Endothelial cell of umbilical vein (primary cell): ENCODE measurements at regions not wholly inside any gene's neighbourhood (a gene's known extent, or its start where the extent isn't known, plus 50 kb on each side); places are given as distances from the start of the nearest gene placed in this dataset.

Source experiments
- BruUV-seq: library from RNA; stranded (reverse); fragments of 400-500 nt; replicated peaks from 2 replicates; lab custom pipeline; 2021; lab: Mats Ljungman, UMichigan
- CTCF ChIA-PET: fragments of 300-600, 350-600 bp; sonication (Branson Sonifier 250); formaldehyde crosslinking; loops from one replicate; lab custom pipeline; 2021; ENCODE audit warnings: antibody characterized with exemption, inconsistent platforms; lab: Charles Lee
- POLR2A ChIA-PET: fragments of 300-600, 350-600 bp; sonication (Branson Sonifier 250); formaldehyde crosslinking; loops from one replicate; lab custom pipeline; 2021; ENCODE audit warnings: antibody characterized with exemption, inconsistent platforms; lab: Charles Lee
- DNase-seq: peaks from one replicate; pipeline ENCODE4 v3.0.0-alpha.2; 2011; ENCODE audit warnings: low read depth, low spot score
- FAIRE-seq: peaks from 2 replicates; lab custom pipeline; 2011; peaks lifted over from hg19 to GRCh38; lab: Jason Lieb, UNC
- H2AFZ ChIP-seq: 2 replicates; pipeline ENCODE4 v1.6.0; 2012; ENCODE audit warnings: low read depth, low read length, control low read depth, inconsistent platforms
- H3K27ac ChIP-seq: 2 replicates; pipeline ENCODE4 v1.5.1; 2011; ENCODE audit warnings: low read depth, mild to moderate bottlenecking, control low read depth, low read length, moderate library complexity; ENCODE audit not compliant: insufficient read depth
- H3K27me3 ChIP-seq, 2 experiments: 2 replicates each; pipeline versions ENCODE4 v1.6.0 to v1.6.1; 2011; ENCODE audit warnings: low read length in 2 of 2, mixed read lengths in 1 of 2; ENCODE audit not compliant: control insufficient read depth in 2 of 2, insufficient read depth in 2 of 2
- H3K36me3 ChIP-seq, 2 experiments: 2 replicates in 1 of 2; 3 replicates in 1 of 2; pipeline ENCODE4 v1.5.1; 2011; ENCODE audit warnings: low read length in 2 of 2, mild to moderate bottlenecking in 1 of 2, moderate library complexity in 1 of 2; ENCODE audit not compliant: control insufficient read depth in 2 of 2, insufficient read depth in 2 of 2; ENCODE audit errors: extremely low read depth in 1 of 2
- H3K4me1 ChIP-seq: 3 replicates; pipeline ENCODE4 v1.5.1; 2011; ENCODE audit warnings: mild to moderate bottlenecking, low read length; ENCODE audit not compliant: control insufficient read depth, insufficient read depth; ENCODE audit errors: extremely low read depth
- H3K4me2 ChIP-seq: 2 replicates; pipeline ENCODE4 v1.6.1; 2011; ENCODE audit warnings: low read length, control low read depth, mixed read lengths; ENCODE audit not compliant: insufficient read depth
- H3K4me3 ChIP-seq, 3 experiments: fragments of 200-600 bp in 1 of 3; sonication (generic), shearing (Covaris generic) in 1 of 3; replicated peaks in 1 of 3; 2 replicates each; pipeline ENCODE4 v1.5.1; 2011 to 2016; ENCODE audit warnings: control low read depth in 3 of 3, low read length in 3 of 3, mild to moderate bottlenecking in 2 of 3, inconsistent platforms in 1 of 3, low read depth in 1 of 3, moderate library complexity in 1 of 3; ENCODE audit not compliant: insufficient read depth in 1 of 3
- H3K79me2 ChIP-seq: 2 replicates; pipeline ENCODE4 v1.6.0; 2012; ENCODE audit warnings: low read length, inconsistent platforms; ENCODE audit not compliant: control insufficient read depth, insufficient read depth
- H3K9ac ChIP-seq: replicated peaks from 2 replicates; pipeline ENCODE3; 2011; ENCODE audit warnings: low read length, control low read depth; ENCODE audit not compliant: insufficient read depth; ENCODE audit errors: extremely low read depth
- H3K9me1 ChIP-seq: replicated peaks from 3 replicates; pipeline ENCODE4 v1.6.0; 2011; ENCODE audit warnings: mild to moderate bottlenecking, low read length; ENCODE audit not compliant: control insufficient read depth, insufficient read depth; ENCODE audit errors: extremely low read depth
- H3K9me3 ChIP-seq: replicated peaks from 2 replicates; pipeline ENCODE4 v1.5.1; 2012; ENCODE audit warnings: low read length, inconsistent platforms; ENCODE audit not compliant: control insufficient read depth, insufficient read depth
- H4K20me1 ChIP-seq: replicated peaks from 2 replicates; pipeline ENCODE3; 2011; ENCODE audit warnings: mild to moderate bottlenecking, low read length; ENCODE audit not compliant: control insufficient read depth, insufficient read depth; ENCODE audit errors: extremely low read depth
- CTCF ChIP-seq, 2 donors: IDR thresholded peaks; 1 replicate in 1 of 2; 2 replicates in 1 of 2; pipeline ENCODE4 v1.5.1; 2011; ENCODE audit warnings: low read length in 2 of 2, mild to moderate bottlenecking in 2 of 2, moderate library complexity in 2 of 2, control low read depth in 1 of 2, inconsistent platforms in 1 of 2, low read depth in 1 of 2; ENCODE audit not compliant: insufficient read depth in 1 of 2; ENCODE audit errors: extremely low read depth in 1 of 2
- EZH2 ChIP-seq: IDR thresholded peaks from 2 replicates; pipeline ENCODE4 v1.6.1; 2012; ENCODE audit warnings: borderline replicate concordance, low read depth, mild to moderate bottlenecking, moderate library complexity, low read length, inconsistent platforms; ENCODE audit not compliant: severe bottlenecking
- FOS ChIP-seq: IDR thresholded peaks from 2 replicates; pipeline ENCODE4 v1.6.1; 2011; ENCODE audit warnings: mild to moderate bottlenecking, low read length, moderate library complexity, borderline replicate concordance; ENCODE audit not compliant: insufficient read depth
- GATA2 ChIP-seq: IDR thresholded peaks from 2 replicates; pipeline ENCODE4 v1.7.0; 2011; ENCODE audit warnings: low read depth, mild to moderate bottlenecking, moderate library complexity, mixed read lengths, low read length; ENCODE audit not compliant: insufficient read length, insufficient read depth
- JUN ChIP-seq: IDR thresholded peaks from 2 replicates; pipeline ENCODE4 v1.6.1; 2011; ENCODE audit warnings: borderline replicate concordance, low read depth; ENCODE audit not compliant: insufficient read length, insufficient read depth
- MAX ChIP-seq: IDR thresholded peaks from 2 replicates; pipeline ENCODE4 v1.6.1; 2011; ENCODE audit not compliant: insufficient read depth, insufficient read length
- MYC ChIP-seq: IDR thresholded peaks from one replicate; pipeline ENCODE4 v1.6.1; 2011; ENCODE audit warnings: mild to moderate bottlenecking, low read depth, low read length
- POLR2A ChIP-seq: IDR thresholded peaks from 2 replicates; pipeline ENCODE4 v1.6.1; 2012; ENCODE audit warnings: low read depth, mild to moderate bottlenecking, control low read depth, low read length
- POLR2AphosphoS5 ChIP-seq: IDR thresholded peaks from 2 replicates; pipeline ENCODE4 v1.6.1; 2012; ENCODE audit warnings: low read depth, mild to moderate bottlenecking, control low read depth, low read length, moderate library complexity; ENCODE audit not compliant: insufficient read depth
- dilution Hi-C: fragments of 300-500 bp; cut with MboI; formaldehyde crosslinking; loops from one replicate; pipeline ENCODE4 v1.15.0; 2019; ENCODE audit warnings: low sequenced_read_pairs; ENCODE audit not compliant: extremely low pct_ligation_motif_present
- intact Hi-C: fragments of 100-400 bp; cut with micrococcal nuclease; formaldehyde crosslinking; loops from one replicate; pipeline ENCODE4 v1.10.0; 2022

- Histone ChIP-seq H3K9me3 (peaks cover 1% of the 10 kb centered on the region), H3K4me3 (no peak overlapping the region), H3K4me2 (no peak overlapping the region), H3K9ac (no peak overlapping the region), H4K20me1 (no peaks in the 10 kb centered on the region), H3K36me3 (no peaks in the 10 kb centered on the region), H3K79me2 (no peaks in the 10 kb centered on the region), H3K27me3 (no peaks in the 10 kb centered on the region), H3K9me1 (no peaks in the 10 kb centered on the region), H3K4me1 (no peaks in the 10 kb centered on the region), H2AFZ (no peak overlapping the region), H3K27ac (no peak overlapping the region)
- POLR2A ChIA-PET = no interaction called here
- CTCF ChIA-PET = no interaction called here
- intact Hi-C loops (no loop called here), dilution Hi-C loops (no loop called here)
- BruUV-seq = no TSS peak
- no peak for FAIRE-seq
- no peak for TF ChIP-seq POLR2AphosphoS5
- no peak for TF ChIP-seq CTCF (IDR thresholded peaks at IDR 0.05; ENCODE audit: extremely low read depth in 1 of 2, insufficient read depth in 1 of 2, low read depth in 1 of 2, low read length in 2 of 2)
- no peak for TF ChIP-seq POLR2A
- no peak for TF ChIP-seq FOS
- TF ChIP-seq GATA2 = no peak
- no peak for TF ChIP-seq JUN
- TF ChIP-seq MYC = no peak
- TF ChIP-seq MAX = no peak
- no peak for TF ChIP-seq EZH2
- DNase-seq = no peak
Measured at GRCh38 chr7:49527182-49527581, 246.3 kb upstream of the VWC2 start.
